ENCODE measurements at regions not wholly inside any gene's neighbourhood (a gene's known extent, or its start where the extent isn't known, plus 50 kb on each side); places are given as distances from the start of the nearest gene placed in this dataset.

GRCh38 chr18:25780105-25780504 is 310.3 kb downstream of the SS18 start:
- H3K9me3 ChIP-seq (ENCODE audit: control insufficient read depth, low read length), result no peaks in the 10 kb centered on the region
- no peaks in the 10 kb centered on the region for H3K27me3 ChIP-seq (ENCODE audit: control insufficient read depth in 1 of 2, insufficient read depth in 2 of 2, low read length in 1 of 2)
- DNase-seq (no peak), ATAC-seq (ENCODE audit: low FRiP score) (no peak)
- H3K4me3 ChIP-seq (ENCODE audit: low read length in 2 of 2), result no peak overlapping the region
- H3K27ac ChIP-seq (ENCODE audit: low read depth in 1 of 2, low read length in 2 of 2), result no peak overlapping the region
- WGBS, 2 donors, result 77 to 81% methylated on average over 7 of the region's 7 CpGs
- no peaks in the 10 kb centered on the region for H3K36me3 ChIP-seq (ENCODE audit: control insufficient read depth in 1 of 2, insufficient read depth in 2 of 2, low read length in 1 of 2)
- H3K4me1 ChIP-seq (ENCODE audit: control insufficient read depth in 1 of 2, insufficient read depth in 2 of 2, low read length in 2 of 2), result no peaks in the 10 kb centered on the region
- intact Hi-C loops (cut with DNase I), result no loop called here

- Histone ChIP-seq H3K4me3 (ENCODE audit: low read length in 2 of 2) (no peak overlapping the region), H3K9me3 (ENCODE audit: control insufficient read depth, low read length) (no peaks in the 10 kb centered on the region), H3K27me3 (ENCODE audit: control insufficient read depth in 1 of 2, insufficient read depth in 2 of 2, low read length in 1 of 2) (no peaks in the 10 kb centered on the region), H3K27ac (ENCODE audit: low read depth in 1 of 2, low read length in 2 of 2) (no peak overlapping the region), H3K4me1 (ENCODE audit: control insufficient read depth in 1 of 2, insufficient read depth in 2 of 2, low read length in 2 of 2) (no peaks in the 10 kb centered on the region), H3K36me3 (ENCODE audit: control insufficient read depth in 1 of 2, insufficient read depth in 2 of 2, low read length in 1 of 2) (no peaks in the 10 kb centered on the region)
- WGBS, 2 donors, result 77 to 81% methylated on average over 3 of the region's 3 CpGs
- ATAC-seq (ENCODE audit: low FRiP score) (no peak), DNase-seq (no peak)
- intact Hi-C loops (cut with DNase I), result no loop called here
Observed at GRCh38 chr18:25771796-25772195, 318.6 kb downstream of the SS18 start.

- intact Hi-C loops (cut with DNase I), result no loop called here
- Histone ChIP-seq H3K9me3 (ENCODE audit: control insufficient read depth, low read length) (no peaks in the 10 kb centered on the region), H3K36me3 (ENCODE audit: control insufficient read depth in 1 of 2, insufficient read depth in 2 of 2, low read length in 1 of 2) (no peaks in the 10 kb centered on the region), H3K27me3 (ENCODE audit: control insufficient read depth in 1 of 2, insufficient read depth in 2 of 2, low read length in 1 of 2) (no peaks in the 10 kb centered on the region), H3K4me3 (ENCODE audit: low read length in 2 of 2) (no peak overlapping the region), H3K4me1 (ENCODE audit: control insufficient read depth in 1 of 2, insufficient read depth in 2 of 2, low read length in 2 of 2) (no peaks in the 10 kb centered on the region), H3K27ac (ENCODE audit: low read depth in 1 of 2, low read length in 2 of 2) (no peak overlapping the region)
- ATAC-seq (ENCODE audit: low FRiP score) (no peak), DNase-seq (no peak)
- 76% methylated on average over 4 of the region's 4 CpGs for WGBS, 2 donors
Observed at GRCh38 chr18:25764777-25765176, 325.6 kb downstream of the SS18 start.

- 2 to 12% methylated on average over 1 of the region's 1 CpG for WGBS, 2 donors
- intact Hi-C loops (cut with DNase I), result no loop called here
- DNase-seq (no peak), ATAC-seq (ENCODE audit: low FRiP score) (no peak)
- no peaks in the 10 kb centered on the region for H3K36me3 ChIP-seq (ENCODE audit: control insufficient read depth in 1 of 2, insufficient read depth in 2 of 2, low read length in 1 of 2)
- no peaks in the 10 kb centered on the region for H3K9me3 ChIP-seq (ENCODE audit: control insufficient read depth, low read length)
- H3K4me3 ChIP-seq (ENCODE audit: low read length in 2 of 2), result no peak overlapping the region
- H3K27ac ChIP-seq (ENCODE audit: low read depth in 1 of 2, low read length in 2 of 2), result no peak overlapping the region
- no peaks in the 10 kb centered on the region for H3K27me3 ChIP-seq (ENCODE audit: control insufficient read depth in 1 of 2, insufficient read depth in 2 of 2, low read length in 1 of 2)
- no peaks in the 10 kb centered on the region for H3K4me1 ChIP-seq (ENCODE audit: control insufficient read depth in 1 of 2, insufficient read depth in 2 of 2, low read length in 2 of 2)
Observed at GRCh38 chr18:25759111-25759510, 331.3 kb downstream of the SS18 start.

- H3K4me1 ChIP-seq (ENCODE audit: control insufficient read depth in 1 of 2, insufficient read depth in 2 of 2, low read length in 2 of 2), result no peaks in the 10 kb centered on the region
- DNase-seq (no peak), ATAC-seq (ENCODE audit: low FRiP score) (no peak)
- WGBS, 2 donors, result 34 to 54% methylated on average over 7 of the region's 7 CpGs
- H3K27ac ChIP-seq (ENCODE audit: low read depth in 1 of 2, low read length in 2 of 2), result no peak overlapping the region
- no peaks in the 10 kb centered on the region for H3K36me3 ChIP-seq (ENCODE audit: control insufficient read depth in 1 of 2, insufficient read depth in 2 of 2, low read length in 1 of 2)
- H3K27me3 ChIP-seq (ENCODE audit: control insufficient read depth in 1 of 2, insufficient read depth in 2 of 2, low read length in 1 of 2), result no peaks in the 10 kb centered on the region
- H3K4me3 ChIP-seq (ENCODE audit: low read length in 2 of 2), result no peak overlapping the region
- intact Hi-C loops (cut with DNase I), result no loop called here
- no peaks in the 10 kb centered on the region for H3K9me3 ChIP-seq (ENCODE audit: control insufficient read depth, low read length)
Observed at GRCh38 chr18:25743646-25744151, 346.7 kb downstream of the SS18 start.

GRCh38 chr18:25739376-25739775 is 351.0 kb downstream of the SS18 start:
- intact Hi-C loops (cut with DNase I), result no loop called here

GRCh38 chr18:25737710-25738311 is 352.6 kb downstream of the SS18 start:
- Histone ChIP-seq H3K9me3 (ENCODE audit: control insufficient read depth, low read length) (no peaks in the 10 kb centered on the region), H3K36me3 (ENCODE audit: control insufficient read depth in 1 of 2, insufficient read depth in 2 of 2, low read length in 1 of 2) (no peaks in the 10 kb centered on the region), H3K27me3 (ENCODE audit: control insufficient read depth in 1 of 2, insufficient read depth in 2 of 2, low read length in 1 of 2) (no peaks in the 10 kb centered on the region), H3K27ac (ENCODE audit: low read depth in 1 of 2, low read length in 2 of 2) (no peak overlapping the region), H3K4me1 (ENCODE audit: control insufficient read depth in 1 of 2, insufficient read depth in 2 of 2, low read length in 2 of 2) (no peaks in the 10 kb centered on the region), H3K4me3 (ENCODE audit: low read length in 2 of 2) (no peak overlapping the region)
- 59 to 63% methylated on average over 7 of the region's 7 CpGs for WGBS, 2 donors
- DNase-seq (no peak), ATAC-seq (ENCODE audit: low FRiP score) (no peak)
- intact Hi-C loops (cut with DNase I), result no loop called here

More at GRCh38 chr18:25739376-25739775, 351.0 kb downstream of the SS18 start:
- no peak for DNase-seq
- ATAC-seq (ENCODE audit: low FRiP score), result no peak
- Histone ChIP-seq H3K36me3 (ENCODE audit: control insufficient read depth in 1 of 2, insufficient read depth in 2 of 2, low read length in 1 of 2) (no peaks in the 10 kb centered on the region), H3K4me3 (ENCODE audit: low read length in 2 of 2) (no peak overlapping the region), H3K27ac (ENCODE audit: low read depth in 1 of 2, low read length in 2 of 2) (no peak overlapping the region), H3K9me3 (ENCODE audit: control insufficient read depth, low read length) (no peaks in the 10 kb centered on the region), H3K4me1 (ENCODE audit: control insufficient read depth in 1 of 2, insufficient read depth in 2 of 2, low read length in 2 of 2) (no peaks in the 10 kb centered on the region), H3K27me3 (ENCODE audit: control insufficient read depth in 1 of 2, insufficient read depth in 2 of 2, low read length in 1 of 2) (no peaks in the 10 kb centered on the region)
- WGBS, 2 donors, result 73 to 75% methylated on average over 2 of the region's 2 CpGs

GRCh38 chr18:25736516-25736915 is 353.9 kb downstream of the SS18 start:
- H3K4me1 ChIP-seq (ENCODE audit: control insufficient read depth in 1 of 2, insufficient read depth in 2 of 2, low read length in 2 of 2), result no peaks in the 10 kb centered on the region
- no peak overlapping the region for H3K4me3 ChIP-seq (ENCODE audit: low read length in 2 of 2)
- 57 to 68% methylated on average over 5 of the region's 5 CpGs for WGBS, 2 donors
- H3K27ac ChIP-seq (ENCODE audit: low read depth in 1 of 2, low read length in 2 of 2), result no peak overlapping the region
- ATAC-seq (ENCODE audit: low FRiP score) (no peak), DNase-seq (no peak)
- H3K27me3 ChIP-seq (ENCODE audit: control insufficient read depth in 1 of 2, insufficient read depth in 2 of 2, low read length in 1 of 2), result no peaks in the 10 kb centered on the region
- intact Hi-C loops (cut with DNase I), result no loop called here
- H3K36me3 ChIP-seq (ENCODE audit: control insufficient read depth in 1 of 2, insufficient read depth in 2 of 2, low read length in 1 of 2), result no peaks in the 10 kb centered on the region
- H3K9me3 ChIP-seq (ENCODE audit: control insufficient read depth, low read length), result no peaks in the 10 kb centered on the region

- ATAC-seq (ENCODE audit: low FRiP score) (no peak), DNase-seq (no peak)
- Histone ChIP-seq H3K36me3 (ENCODE audit: control insufficient read depth in 1 of 2, insufficient read depth in 2 of 2, low read length in 1 of 2) (no peaks in the 10 kb centered on the region), H3K4me1 (ENCODE audit: control insufficient read depth in 1 of 2, insufficient read depth in 2 of 2, low read length in 2 of 2) (no peaks in the 10 kb centered on the region), H3K27me3 (ENCODE audit: control insufficient read depth in 1 of 2, insufficient read depth in 2 of 2, low read length in 1 of 2) (no peaks in the 10 kb centered on the region), H3K4me3 (ENCODE audit: low read length in 2 of 2) (no peak overlapping the region), H3K27ac (ENCODE audit: low read depth in 1 of 2, low read length in 2 of 2) (no peak overlapping the region), H3K9me3 (ENCODE audit: control insufficient read depth, low read length) (no peaks in the 10 kb centered on the region)
- intact Hi-C loops (cut with DNase I), result no loop called here
- WGBS, 2 donors, result 49 to 53% methylated on average over 8 of the region's 8 CpGs
Observed at GRCh38 chr18:25735459-25735858, 355.0 kb downstream of the SS18 start.
